Right lobe of liver (tissue), 6 donors: ENCODE measurements at regions not wholly inside any gene's neighbourhood (a gene's known extent, or its start where the extent isn't known, plus 50 kb on each side); places are given as distances from the start of the nearest gene placed in this dataset.

Source experiments
- ATAC-seq, 4 donors: fragments of 200-7000 bp; cut with Tn5 transposase; one replicate each; pipeline ENCODE4 v1.9.1; 2020; ENCODE audit warnings: mild to moderate bottlenecking in 4 of 4, moderate library complexity in 4 of 4
- DNase-seq, 3 donors: peaks; one replicate each; pipeline ENCODE4 v3.0.0-alpha.2; 2020
- H3K27ac ChIP-seq, 3 donors: fragments of 200-600 bp; one replicate each; pipeline ENCODE4 v1.8.0; 2022
- H3K27me3 ChIP-seq, 2 donors: fragments of 200-600 bp; one replicate each; pipeline ENCODE4 v1.8.0; 2022
- H3K36me3 ChIP-seq, 4 donors: fragments of 200-600 bp; sonication (generic) in 1 of 4; one replicate each; pipeline versions ENCODE4 v1.5.1 to v1.8.0; 2017 to 2022; ENCODE audit warnings: control low read depth in 1 of 4
- H3K4me1 ChIP-seq, 4 donors: fragments of 200-600 bp; sonication (generic) in 1 of 4; one replicate each; pipeline versions ENCODE4 v1.5.1 to v1.8.0; 2017 to 2022; ENCODE audit warnings: control low read depth in 1 of 4
- H3K4me3 ChIP-seq, 3 donors: fragments of 200-600 bp; one replicate each; pipeline ENCODE4 v1.8.0; 2022
- H3K9me3 ChIP-seq, 4 donors: fragments of 200-600 bp; sonication (generic) in 1 of 4; one replicate each; pipeline versions ENCODE4 v1.5.1 to v1.8.0; 2017 to 2022; ENCODE audit warnings: control low read depth in 1 of 4
- POLR2A ChIP-seq: fragments of 450-650 bp; IDR thresholded peaks from one replicate; pipeline ENCODE4 v1.6.1; 2017; ENCODE audit warnings: antibody characterized with exemption, mild to moderate bottlenecking
- intact Hi-C, 2 donors: fragments of 100-400 bp; cut with DNase I; formaldehyde crosslinking; loops; one replicate each; pipeline versions ENCODE4 v1.11.2 to v1.14.1; 2022
- small RNA-seq, 2 experiments: library from RNA; depleted of rRNA; stranded (forward); fragments of <200 nt; gene quantifications; one replicate each; pipeline ENCODE3, GENCODE V24; 2016
- TF ChIP-seq, protein P1 (sequence below), 4 donors: fragments of 200-600 bp in 3 of 4; fragments of 450-650 bp in 1 of 4; IDR thresholded peaks; one replicate each; pipeline versions ENCODE4 v1.5.1 to v1.8.0; 2016 to 2022; ENCODE audit warnings: antibody characterized with exemption in 4 of 4, mild to moderate bottlenecking in 2 of 4
- donor health status: DM: no; HTN: yes; CAD: no.
- donor health status: DM: no; HTN: no; CAD: no.
- donor health status: DM: no; HTN: no; CAD: no.
- donor health status: DM: no; HTN: yes; CAD: no.
- donor health status: DM: no; HTN: yes; CAD: no.

DNA sequence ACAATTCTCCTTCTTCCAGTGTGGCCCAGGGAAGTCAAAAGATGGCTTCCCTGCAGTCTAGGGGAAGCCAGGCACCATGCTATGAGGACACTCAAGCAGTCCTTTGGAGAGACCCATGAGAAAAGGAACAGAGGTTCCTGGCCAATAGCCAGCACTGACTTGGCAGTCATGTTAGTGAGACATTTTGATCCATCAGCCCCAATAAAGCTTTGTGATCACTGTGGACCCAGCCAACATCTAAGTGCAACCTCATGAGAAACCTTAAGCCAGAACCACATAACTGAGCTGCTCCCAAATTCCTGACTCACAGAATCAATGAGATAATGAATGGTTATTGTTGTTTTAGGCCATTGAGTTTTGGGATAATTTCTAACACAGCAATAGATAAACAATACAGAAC, 51.0 kb upstream of the NAP1L1 start:
- ATAC-seq, result no peak
- no peaks in the 10 kb centered on the region for H3K4me1 ChIP-seq
- intact Hi-C loops, result no loop called here
- no peaks in the 10 kb centered on the region for H3K36me3 ChIP-seq
- no peak overlapping the region for H3K27ac ChIP-seq
- no peak for DNase-seq
- TF ChIP-seq, protein P1, sequence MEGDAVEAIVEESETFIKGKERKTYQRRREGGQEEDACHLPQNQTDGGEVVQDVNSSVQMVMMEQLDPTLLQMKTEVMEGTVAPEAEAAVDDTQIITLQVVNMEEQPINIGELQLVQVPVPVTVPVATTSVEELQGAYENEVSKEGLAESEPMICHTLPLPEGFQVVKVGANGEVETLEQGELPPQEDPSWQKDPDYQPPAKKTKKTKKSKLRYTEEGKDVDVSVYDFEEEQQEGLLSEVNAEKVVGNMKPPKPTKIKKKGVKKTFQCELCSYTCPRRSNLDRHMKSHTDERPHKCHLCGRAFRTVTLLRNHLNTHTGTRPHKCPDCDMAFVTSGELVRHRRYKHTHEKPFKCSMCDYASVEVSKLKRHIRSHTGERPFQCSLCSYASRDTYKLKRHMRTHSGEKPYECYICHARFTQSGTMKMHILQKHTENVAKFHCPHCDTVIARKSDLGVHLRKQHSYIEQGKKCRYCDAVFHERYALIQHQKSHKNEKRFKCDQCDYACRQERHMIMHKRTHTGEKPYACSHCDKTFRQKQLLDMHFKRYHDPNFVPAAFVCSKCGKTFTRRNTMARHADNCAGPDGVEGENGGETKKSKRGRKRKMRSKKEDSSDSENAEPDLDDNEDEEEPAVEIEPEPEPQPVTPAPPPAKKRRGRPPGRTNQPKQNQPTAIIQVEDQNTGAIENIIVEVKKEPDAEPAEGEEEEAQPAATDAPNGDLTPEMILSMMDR (IDR thresholded peaks at IDR 0.05), result no peak
- no peak for TF ChIP-seq POLR2A
- H3K27me3 ChIP-seq, result no peaks in the 10 kb centered on the region
- no peak overlapping the region for H3K4me3 ChIP-seq
- peaks cover 0 to 4% (median 0%) of the 10 kb centered on the region in 4 donors for H3K9me3 ChIP-seq

Small RNAs in the stretch of these regions (small RNA-seq; reads per million reads assigned to genes)
- gene RNU6-1271P, result 0 reads per million in 2 experiments
